ENCODE measurements at regions not wholly inside any gene's neighbourhood (a gene's known extent, or its start where the extent isn't known, plus 50 kb on each side); places are given as distances from the start of the nearest gene placed in this dataset.

DNA sequence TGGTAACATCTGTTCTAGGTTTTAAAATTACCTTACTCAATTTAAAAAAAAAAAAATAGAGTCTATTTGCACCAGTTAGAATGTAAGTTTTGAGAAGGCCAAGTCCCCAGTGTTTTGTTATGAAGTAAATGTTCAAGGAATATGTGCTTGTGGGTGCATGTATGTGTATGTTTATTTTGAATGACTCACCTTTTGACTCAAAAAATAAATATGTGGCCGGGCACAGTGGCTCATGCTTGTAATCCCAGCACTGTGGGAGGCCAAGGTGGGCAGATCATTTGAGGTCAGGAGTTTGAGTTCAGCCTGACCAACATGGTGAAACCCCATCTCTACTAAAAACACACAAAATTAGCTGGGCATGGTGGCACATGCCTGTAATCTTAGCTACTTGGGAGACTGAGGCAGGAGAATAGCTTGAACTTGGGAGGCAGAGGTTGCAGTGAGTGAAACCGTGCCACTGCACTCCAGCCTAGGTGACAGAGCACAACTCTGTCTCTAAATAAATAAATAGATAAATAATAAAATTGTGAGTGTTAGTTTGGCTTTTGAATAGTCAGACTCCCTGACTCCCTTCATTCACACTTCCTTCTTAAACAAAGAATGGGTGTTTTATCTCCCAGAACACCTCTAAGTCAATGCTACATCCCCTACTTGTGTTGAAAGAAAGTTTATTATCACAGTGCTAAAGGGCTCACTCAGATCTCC, 511.3 kb upstream of the PCDH7 start:
- ChIA-PET CTCF (ENCODE audit: low intra/inter-chr PET ratio, low total read pairs) (no interaction called here), POLR2A (no interaction called here)
- Histone ChIP-seq H3K4me1 (ENCODE audit: insufficient read depth, low read length) (no peaks in the 10 kb centered on the region), H3K9ac (ENCODE audit: insufficient read depth, low read depth, low read length) (no peak overlapping the region), H3K9me3 (ENCODE audit: low read length) (peaks cover 76% of the 10 kb centered on the region), H3K27me3 (ENCODE audit: control insufficient read depth in 1 of 2, insufficient read depth in 2 of 2, low read length in 2 of 2) (no peaks in the 10 kb centered on the region), H3K4me3 (replicated peaks in 1 of 3; ENCODE audit: insufficient read depth in 1 of 3, low read depth in 2 of 3, low read length in 3 of 3) (no peak overlapping the region), H3K79me2 (ENCODE audit: insufficient read depth, low read length) (no peaks in the 10 kb centered on the region), H2AFZ (ENCODE audit: low read length) (no peak overlapping the region), H3K27ac (ENCODE audit: extremely low read length, insufficient read depth, low read length) (no peak overlapping the region), H3K36me3 (replicated peaks in 1 of 2; ENCODE audit: control insufficient read depth in 1 of 2, insufficient read depth in 2 of 2, low read length in 2 of 2) (no peaks in the 10 kb centered on the region), H4K20me1 (ENCODE audit: insufficient read depth, low read length) (no peaks in the 10 kb centered on the region), H3K4me2 (ENCODE audit: low read depth, low read length) (no peak overlapping the region)
- WGBS (ENCODE audit: low lambda C conversion rate): 0% methylated on average over 2 of the region's 2 CpGs
- in situ Hi-C loops (cut with HindIII; ENCODE audit: extremely low pct_ligation_motif_present, low pct_unique_long_range_greater_than_20kb) (no loop called here), intact Hi-C loops (cut with micrococcal nuclease; ENCODE audit: unreplicated experiment) (no loop called here)
- FAIRE-seq: no peak
- TF ChIP-seq, protein P1, sequence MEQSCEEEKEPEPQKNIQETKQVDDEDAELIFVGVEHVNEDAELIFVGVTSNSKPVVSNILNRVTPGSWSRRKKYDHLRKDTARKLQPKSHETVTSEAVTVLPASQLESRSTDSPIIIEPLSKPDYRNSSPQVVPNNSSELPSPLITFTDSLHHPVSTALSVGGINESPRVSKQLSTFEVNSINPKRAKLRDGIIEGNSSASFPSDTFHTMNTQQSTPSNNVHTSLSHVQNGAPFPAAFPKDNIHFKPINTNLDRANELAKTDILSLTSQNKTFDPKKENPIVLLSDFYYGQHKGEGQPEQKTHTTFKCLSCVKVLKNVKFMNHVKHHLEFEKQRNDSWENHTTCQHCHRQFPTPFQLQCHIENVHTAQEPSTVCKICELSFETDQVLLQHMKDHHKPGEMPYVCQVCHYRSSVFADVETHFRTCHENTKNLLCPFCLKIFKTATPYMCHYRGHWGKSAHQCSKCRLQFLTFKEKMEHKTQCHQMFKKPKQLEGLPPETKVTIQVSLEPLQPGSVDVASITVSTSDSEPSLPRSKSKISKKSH (CRISPR knock-in tag; IDR thresholded peaks at IDR 0.05; ENCODE audit: borderline replicate concordance): no peak
- no peak for TF ChIP-seq PHF8 (CRISPR knock-in tag; IDR thresholded peaks at IDR 0.05)
- no peak for TF ChIP-seq ZNF17 (CRISPR knock-in tag; IDR thresholded peaks at IDR 0.05)
- no peak for TF ChIP-seq IRX3 (CRISPR knock-in tag; IDR thresholded peaks at IDR 0.05; ENCODE audit: borderline replicate concordance, low read depth)
- TF ChIP-seq HNRNPLL (IDR thresholded peaks at IDR 0.05; ENCODE audit: low read depth, low read length, poor library complexity, severe bottlenecking): no peak
- TF ChIP-seq, protein P2, sequence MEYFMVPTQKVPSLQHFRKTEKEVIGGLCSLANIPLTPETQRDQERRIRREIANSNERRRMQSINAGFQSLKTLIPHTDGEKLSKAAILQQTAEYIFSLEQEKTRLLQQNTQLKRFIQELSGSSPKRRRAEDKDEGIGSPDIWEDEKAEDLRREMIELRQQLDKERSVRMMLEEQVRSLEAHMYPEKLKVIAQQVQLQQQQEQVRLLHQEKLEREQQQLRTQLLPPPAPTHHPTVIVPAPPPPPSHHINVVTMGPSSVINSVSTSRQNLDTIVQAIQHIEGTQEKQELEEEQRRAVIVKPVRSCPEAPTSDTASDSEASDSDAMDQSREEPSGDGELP (IDR thresholded peaks at IDR 0.05; ENCODE audit: borderline replicate concordance, low read depth): no peak
- no peak for TF ChIP-seq ZNF614 (CRISPR knock-in tag; IDR thresholded peaks at IDR 0.05; ENCODE audit: borderline replicate concordance)
- no peak for TF ChIP-seq ZNF224 (CRISPR knock-in tag; IDR thresholded peaks at IDR 0.05)
- TF ChIP-seq GTF2F1 (IDR thresholded peaks at IDR 0.05; ENCODE audit: low read length): no peak
- TF ChIP-seq ZNF256 (CRISPR knock-in tag; conservative IDR thresholded peaks at IDR 0.05): no peak
- TF ChIP-seq, protein P3, sequence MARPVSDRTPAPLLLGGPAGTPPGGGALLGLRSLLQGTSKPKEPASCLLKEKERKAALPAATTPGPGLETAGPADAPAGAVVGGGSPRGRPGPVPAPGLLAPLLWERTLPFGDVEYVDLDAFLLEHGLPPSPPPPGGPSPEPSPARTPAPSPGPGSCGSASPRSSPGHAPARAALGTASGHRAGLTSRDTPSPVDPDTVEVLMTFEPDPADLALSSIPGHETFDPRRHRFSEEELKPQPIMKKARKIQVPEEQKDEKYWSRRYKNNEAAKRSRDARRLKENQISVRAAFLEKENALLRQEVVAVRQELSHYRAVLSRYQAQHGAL (CRISPR knock-in tag; IDR thresholded peaks at IDR 0.05; ENCODE audit: not compliant biosample characterization): no peak
- no peak for TF ChIP-seq ZNF121 (CRISPR knock-in tag; IDR thresholded peaks at IDR 0.05)
- TF ChIP-seq WIZ (CRISPR knock-in tag; IDR thresholded peaks at IDR 0.05): no peak
- TF ChIP-seq ZNF382 (CRISPR knock-in tag; IDR thresholded peaks at IDR 0.05; ENCODE audit: borderline replicate concordance): no peak
- TF ChIP-seq DR1 (CRISPR knock-in tag; IDR thresholded peaks at IDR 0.05): no peak
- TF ChIP-seq, protein P4, sequence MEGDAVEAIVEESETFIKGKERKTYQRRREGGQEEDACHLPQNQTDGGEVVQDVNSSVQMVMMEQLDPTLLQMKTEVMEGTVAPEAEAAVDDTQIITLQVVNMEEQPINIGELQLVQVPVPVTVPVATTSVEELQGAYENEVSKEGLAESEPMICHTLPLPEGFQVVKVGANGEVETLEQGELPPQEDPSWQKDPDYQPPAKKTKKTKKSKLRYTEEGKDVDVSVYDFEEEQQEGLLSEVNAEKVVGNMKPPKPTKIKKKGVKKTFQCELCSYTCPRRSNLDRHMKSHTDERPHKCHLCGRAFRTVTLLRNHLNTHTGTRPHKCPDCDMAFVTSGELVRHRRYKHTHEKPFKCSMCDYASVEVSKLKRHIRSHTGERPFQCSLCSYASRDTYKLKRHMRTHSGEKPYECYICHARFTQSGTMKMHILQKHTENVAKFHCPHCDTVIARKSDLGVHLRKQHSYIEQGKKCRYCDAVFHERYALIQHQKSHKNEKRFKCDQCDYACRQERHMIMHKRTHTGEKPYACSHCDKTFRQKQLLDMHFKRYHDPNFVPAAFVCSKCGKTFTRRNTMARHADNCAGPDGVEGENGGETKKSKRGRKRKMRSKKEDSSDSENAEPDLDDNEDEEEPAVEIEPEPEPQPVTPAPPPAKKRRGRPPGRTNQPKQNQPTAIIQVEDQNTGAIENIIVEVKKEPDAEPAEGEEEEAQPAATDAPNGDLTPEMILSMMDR (CRISPR knock-in tag; IDR thresholded peaks at IDR 0.05): no peak
- no peak for TF ChIP-seq SIN3B (IDR thresholded peaks at IDR 0.05; ENCODE audit: low read length)
- no peak for TF ChIP-seq MED1 (CRISPR knock-in tag; IDR thresholded peaks at IDR 0.05)
- no peak for TF ChIP-seq ZNF3 (CRISPR knock-in tag; IDR thresholded peaks at IDR 0.05)
- no peak for DNase-seq (ENCODE audit: low spot score)
- no peak for ATAC-seq
- no TSS peak for BruUV-seq (replicated peaks)
